Neural cell (in vitro differentiated cells): ENCODE measurements at regions not wholly inside any gene's neighbourhood (a gene's known extent, or its start where the extent isn't known, plus 50 kb on each side); places are given as distances from the start of the nearest gene placed in this dataset.

ENCODE experiments used
- EZH2 ChIP-seq: fragments of 200-600, 300-800 bp; shearing (Covaris generic), sonication (generic); IDR thresholded peaks from 2 replicates; pipeline ENCODE4 v1.6.1; 2014; ENCODE audit warnings: antibody characterized with exemption, low read length, borderline replicate concordance, mild to moderate bottlenecking; ENCODE audit not compliant: insufficient read depth, poor library complexity, severe bottlenecking
- MXI1 ChIP-seq: fragments of 450-650 bp; conservative IDR thresholded peaks from 2 replicates; pipeline ENCODE4 v1.6.1; 2014; ENCODE audit warnings: antibody characterized with exemption, mild to moderate bottlenecking; ENCODE audit not compliant: poor library complexity, severe bottlenecking
- POLR2AphosphoS5 ChIP-seq: IDR thresholded peaks from 2 replicates; pipeline ENCODE4 v1.6.1; 2012
- RAD21 ChIP-seq: fragments of 450-650 bp; conservative IDR thresholded peaks from 2 replicates; pipeline ENCODE4 v1.6.1; 2014; ENCODE audit warnings: antibody characterized with exemption, mild to moderate bottlenecking, moderate library complexity
- SMC3 ChIP-seq: fragments of 450-650 bp; conservative IDR thresholded peaks from 2 replicates; pipeline ENCODE4 v1.6.1; 2014; ENCODE audit warnings: antibody characterized with exemption, mild to moderate bottlenecking, moderate library complexity; ENCODE audit not compliant: poor library complexity
- TAF1 ChIP-seq: IDR thresholded peaks from 2 replicates; pipeline ENCODE4 v1.6.1; 2012; ENCODE audit warnings: low read depth
- TF ChIP-seq, protein P1 (sequence below): fragments of 450-650 bp; IDR thresholded peaks from 2 replicates; pipeline ENCODE4 v1.5.1; 2014; ENCODE audit warnings: antibody characterized with exemption, mild to moderate bottlenecking, moderate library complexity; ENCODE audit not compliant: poor library complexity, severe bottlenecking
- TF ChIP-seq, protein P2 (sequence below): IDR thresholded peaks from 2 replicates; pipeline ENCODE4 v1.6.1; 2012; ENCODE audit warnings: borderline replicate concordance

DNA sequence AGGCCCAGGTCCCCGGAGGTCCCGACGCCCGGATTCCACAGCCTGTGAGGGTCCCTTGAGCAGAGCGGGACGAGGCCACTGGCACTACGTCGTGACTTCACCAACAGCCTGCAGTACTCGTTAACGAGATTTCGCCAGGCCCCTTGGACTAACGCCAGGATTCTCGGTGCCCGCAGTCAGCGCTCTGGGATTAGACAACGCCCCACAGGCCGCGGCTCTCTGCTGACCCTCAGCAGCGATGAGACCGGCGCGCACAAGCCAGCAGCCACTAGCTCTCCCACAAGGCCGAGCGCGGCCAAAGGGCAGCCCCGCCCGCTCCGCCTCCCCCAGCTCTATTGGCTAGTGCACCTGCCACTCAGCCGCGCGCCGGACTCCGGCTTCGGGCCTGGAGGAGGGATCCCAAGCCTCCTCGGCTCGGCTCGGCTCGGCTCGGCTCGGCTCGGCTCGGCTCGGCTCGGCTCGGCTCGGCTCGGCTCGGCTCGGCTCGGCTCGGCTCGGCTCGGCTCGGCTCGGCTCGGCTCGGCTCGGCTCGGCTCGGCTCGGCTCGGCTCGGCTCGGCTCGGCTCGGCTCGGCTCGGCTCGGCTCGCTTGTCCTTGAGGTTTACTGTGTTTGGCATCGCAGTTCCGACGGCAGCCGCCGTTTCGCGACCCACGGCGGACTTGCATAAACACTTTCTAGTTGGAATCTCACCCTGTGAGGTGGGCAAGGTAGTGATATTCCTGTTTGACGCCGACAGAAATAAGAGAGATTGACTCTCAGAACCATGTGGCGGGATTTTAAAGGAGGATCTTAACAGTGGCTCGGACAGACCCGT, 231.7 kb upstream of the SERP2 start:
- TF ChIP-seq RAD21: peak; percentile 59
- TF ChIP-seq, protein P1, sequence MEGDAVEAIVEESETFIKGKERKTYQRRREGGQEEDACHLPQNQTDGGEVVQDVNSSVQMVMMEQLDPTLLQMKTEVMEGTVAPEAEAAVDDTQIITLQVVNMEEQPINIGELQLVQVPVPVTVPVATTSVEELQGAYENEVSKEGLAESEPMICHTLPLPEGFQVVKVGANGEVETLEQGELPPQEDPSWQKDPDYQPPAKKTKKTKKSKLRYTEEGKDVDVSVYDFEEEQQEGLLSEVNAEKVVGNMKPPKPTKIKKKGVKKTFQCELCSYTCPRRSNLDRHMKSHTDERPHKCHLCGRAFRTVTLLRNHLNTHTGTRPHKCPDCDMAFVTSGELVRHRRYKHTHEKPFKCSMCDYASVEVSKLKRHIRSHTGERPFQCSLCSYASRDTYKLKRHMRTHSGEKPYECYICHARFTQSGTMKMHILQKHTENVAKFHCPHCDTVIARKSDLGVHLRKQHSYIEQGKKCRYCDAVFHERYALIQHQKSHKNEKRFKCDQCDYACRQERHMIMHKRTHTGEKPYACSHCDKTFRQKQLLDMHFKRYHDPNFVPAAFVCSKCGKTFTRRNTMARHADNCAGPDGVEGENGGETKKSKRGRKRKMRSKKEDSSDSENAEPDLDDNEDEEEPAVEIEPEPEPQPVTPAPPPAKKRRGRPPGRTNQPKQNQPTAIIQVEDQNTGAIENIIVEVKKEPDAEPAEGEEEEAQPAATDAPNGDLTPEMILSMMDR: peak; percentile 37
- TF ChIP-seq, protein P2, sequence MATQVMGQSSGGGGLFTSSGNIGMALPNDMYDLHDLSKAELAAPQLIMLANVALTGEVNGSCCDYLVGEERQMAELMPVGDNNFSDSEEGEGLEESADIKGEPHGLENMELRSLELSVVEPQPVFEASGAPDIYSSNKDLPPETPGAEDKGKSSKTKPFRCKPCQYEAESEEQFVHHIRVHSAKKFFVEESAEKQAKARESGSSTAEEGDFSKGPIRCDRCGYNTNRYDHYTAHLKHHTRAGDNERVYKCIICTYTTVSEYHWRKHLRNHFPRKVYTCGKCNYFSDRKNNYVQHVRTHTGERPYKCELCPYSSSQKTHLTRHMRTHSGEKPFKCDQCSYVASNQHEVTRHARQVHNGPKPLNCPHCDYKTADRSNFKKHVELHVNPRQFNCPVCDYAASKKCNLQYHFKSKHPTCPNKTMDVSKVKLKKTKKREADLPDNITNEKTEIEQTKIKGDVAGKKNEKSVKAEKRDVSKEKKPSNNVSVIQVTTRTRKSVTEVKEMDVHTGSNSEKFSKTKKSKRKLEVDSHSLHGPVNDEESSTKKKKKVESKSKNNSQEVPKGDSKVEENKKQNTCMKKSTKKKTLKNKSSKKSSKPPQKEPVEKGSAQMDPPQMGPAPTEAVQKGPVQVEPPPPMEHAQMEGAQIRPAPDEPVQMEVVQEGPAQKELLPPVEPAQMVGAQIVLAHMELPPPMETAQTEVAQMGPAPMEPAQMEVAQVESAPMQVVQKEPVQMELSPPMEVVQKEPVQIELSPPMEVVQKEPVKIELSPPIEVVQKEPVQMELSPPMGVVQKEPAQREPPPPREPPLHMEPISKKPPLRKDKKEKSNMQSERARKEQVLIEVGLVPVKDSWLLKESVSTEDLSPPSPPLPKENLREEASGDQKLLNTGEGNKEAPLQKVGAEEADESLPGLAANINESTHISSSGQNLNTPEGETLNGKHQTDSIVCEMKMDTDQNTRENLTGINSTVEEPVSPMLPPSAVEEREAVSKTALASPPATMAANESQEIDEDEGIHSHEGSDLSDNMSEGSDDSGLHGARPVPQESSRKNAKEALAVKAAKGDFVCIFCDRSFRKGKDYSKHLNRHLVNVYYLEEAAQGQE: peak; percentile 41
- no peak for TF ChIP-seq MXI1
- peak; percentile 51 for TF ChIP-seq SMC3
- TF ChIP-seq POLR2AphosphoS5: peak; percentile 87
- TF ChIP-seq EZH2: no peak
- TF ChIP-seq TAF1: peak; percentile 55
